HEK293 (cell line): ENCODE measurements at regions not wholly inside any gene's neighbourhood (a gene's known extent, or its start where the extent isn't known, plus 50 kb on each side); places are given as distances from the start of the nearest gene placed in this dataset.

Source experiments
- MZF1 ChIP-seq: fragments of 450-650 bp; formaldehyde crosslinking; IDR thresholded peaks from 2 replicates; pipeline ENCODE4 v1.5.1; 2017; ENCODE audit warnings: missing biosample characterization, missing genetic modification characterization, borderline replicate concordance
- SETDB1 ChIP-seq: IDR thresholded peaks from one replicate; pipeline ENCODE4 v1.6.1; 2017; ENCODE audit warnings: mild to moderate bottlenecking, low read length, moderate library complexity, mixed read lengths; ENCODE audit not compliant: insufficient read length
- WT1 ChIP-seq: fragments of 450-650 bp; formaldehyde crosslinking; IDR thresholded peaks from 2 replicates; pipeline ENCODE4 v1.5.1; 2016; ENCODE audit warnings: missing biosample characterization, missing genetic modification characterization
- ZIC2 ChIP-seq: fragments of 450-650 bp; formaldehyde crosslinking; IDR thresholded peaks from 2 replicates; pipeline ENCODE4 v1.5.1; 2016; ENCODE audit warnings: missing biosample characterization, missing genetic modification characterization
- ZNF157 ChIP-seq: fragments of 450-650 bp; formaldehyde crosslinking; IDR thresholded peaks from 2 replicates; pipeline ENCODE4 v1.5.1; 2016; ENCODE audit warnings: missing biosample characterization, missing genetic modification characterization
- ZSCAN4 ChIP-seq: fragments of 450-650 bp; formaldehyde crosslinking; IDR thresholded peaks from 2 replicates; pipeline ENCODE4 v1.5.1; 2017; ENCODE audit warnings: missing biosample characterization, missing genetic modification characterization

GRCh38 chr3:31482493-31483200 is 50.1 kb upstream of the STT3B start (continued):
- TF ChIP-seq SETDB1 (no peak), ZNF157 (tag by site-specific recombination) (no peak), MZF1 (no peak), WT1 (tag by site-specific recombination) (no peak), ZSCAN4 (tag by site-specific recombination) (no peak), ZIC2 (tag by site-specific recombination) (no peak)
